NCI-H82 (cell line): ENCODE measurements at regions not wholly inside any gene's neighbourhood (a gene's known extent, or its start where the extent isn't known, plus 50 kb on each side); places are given as distances from the start of the nearest gene placed in this dataset.
"Not testable (repeated sequence)": the region's sequence is repeated elsewhere in the genome, so short reads cannot be mapped to it uniquely, and the experiment has no call there.

Source experiments
- DNase-seq: peaks from one replicate; lab custom pipeline; 2025; lab: John Stamatoyannopoulos, UW

- DNase-seq, result no peak
Observed at GRCh38 chr12:107590413-107590812, 95.2 kb upstream of the PWP1 start.

- no peak for DNase-seq
Observed at GRCh38 chr12:107590814-107591375, 94.7 kb upstream of the PWP1 start.

- DNase-seq, result peak; percentile 67
Observed at GRCh38 chr12:107593713-107594381, 91.8 kb upstream of the PWP1 start.

GRCh38 chr12:107594995-107595394 is 90.6 kb upstream of the PWP1 start:
- no peak for DNase-seq

GRCh38 chr12:107597695-107598410 is 87.7 kb upstream of the PWP1 start:
- DNase-seq, result no peak

- no peak for DNase-seq
Observed at GRCh38 chr12:107598906-107599305, 86.7 kb upstream of the PWP1 start.

GRCh38 chr12:107600581-107601144 is 84.9 kb upstream of the PWP1 start:
- DNase-seq, result peak; percentile 91

GRCh38 chr12:107602446-107602845 is 83.2 kb upstream of the PWP1 start:
- DNase-seq, result no peak

GRCh38 chr12:107605293-107605692 is 80.3 kb upstream of the PWP1 start:
- no peak for DNase-seq

- peak; percentile 92 for DNase-seq
Observed at GRCh38 chr12:107607464-107608392, 77.9 kb upstream of the PWP1 start.

- not testable (repeated sequence) for DNase-seq
Observed at GRCh38 chr12:107608779-107609178, 76.8 kb upstream of the PWP1 start.

GRCh38 chr12:107610021-107610859 is 75.4 kb upstream of the PWP1 start:
- DNase-seq, result peak; percentile 72

- no peak for DNase-seq
Observed at GRCh38 chr12:107612508-107612907, 73.1 kb upstream of the PWP1 start.

GRCh38 chr12:107616941-107617340 is 68.7 kb upstream of the PWP1 start:
- DNase-seq, result no peak

GRCh38 chr12:107618106-107618505 is 67.5 kb upstream of the PWP1 start:
- DNase-seq, result no peak

GRCh38 chr12:107619831-107620230 is 65.8 kb upstream of the PWP1 start:
- DNase-seq, result no peak

- DNase-seq, result peak; percentile 56
Observed at GRCh38 chr12:107622001-107622400, 63.6 kb upstream of the PWP1 start.

GRCh38 chr12:107624493-107624892 is 61.1 kb upstream of the PWP1 start:
- DNase-seq, result no peak

GRCh38 chr12:107631715-107632114 is 53.9 kb upstream of the PWP1 start:
- DNase-seq, result no peak

GRCh38 chr12:107632246-107632645 is 53.4 kb upstream of the PWP1 start:
- no peak for DNase-seq

- DNase-seq, result no peak
Observed at GRCh38 chr12:107634530-107634929, 51.1 kb upstream of the PWP1 start.
